ENCODE measurements at regions not wholly inside any gene's neighbourhood (a gene's known extent, or its start where the extent isn't known, plus 50 kb on each side); places are given as distances from the start of the nearest gene placed in this dataset.

DNA sequence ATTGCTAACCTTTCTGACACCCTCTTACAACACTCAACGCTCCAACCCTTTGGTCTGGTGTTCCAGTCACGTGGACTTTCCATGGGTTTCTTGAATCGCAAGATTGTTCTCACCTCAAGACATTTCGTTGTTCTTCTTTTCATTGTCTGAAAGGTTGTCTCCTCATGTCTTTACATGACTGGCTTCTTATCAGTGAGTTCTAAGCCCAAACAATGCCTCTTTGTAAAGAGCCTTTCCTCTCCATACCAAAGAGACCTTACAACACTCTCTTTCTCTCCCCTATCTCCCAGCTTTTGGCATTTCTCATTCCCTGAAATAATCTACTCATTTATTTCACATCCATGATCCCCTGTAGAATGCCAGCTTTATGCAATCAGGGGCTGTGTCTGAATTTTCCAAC, 1144.8 kb downstream of the AACS start:
- Histone ChIP-seq H3K4ac (ENCODE audit: low read depth, low read length) (no peak overlapping the region), H4K20me1 (ENCODE audit: control insufficient read depth, insufficient read depth, insufficient read length) (no peaks in the 10 kb centered on the region), H2AFZ (ENCODE audit: low read length) (no peak overlapping the region), H3T11ph (ENCODE audit: low read length) (no peak overlapping the region), H3K27me3 (ENCODE audit: insufficient read depth, low read length) (no peaks in the 10 kb centered on the region), H3K23me2 (ENCODE audit: insufficient read length, low read depth, low read length, poor library complexity, severe bottlenecking) (no peaks in the 10 kb centered on the region), H3K79me1 (ENCODE audit: insufficient read depth, low read depth, low read length, poor library complexity, severe bottlenecking) (no peaks in the 10 kb centered on the region), H2BK12ac (ENCODE audit: insufficient read length, low read depth, low read length) (no peak overlapping the region), H2BK120ac (ENCODE audit: low read depth, low read length, poor library complexity, severe bottlenecking) (no peak overlapping the region), H4K8ac (replicated peaks; ENCODE audit: insufficient read length, low read depth, low read length) (no peak overlapping the region), H2BK5ac (ENCODE audit: insufficient read length, low read length) (no peak overlapping the region), H3K14ac (ENCODE audit: insufficient read depth, low read length) (no peak overlapping the region), H3K9me3 (ENCODE audit: control insufficient read depth, low read depth, low read length) (no peaks in the 10 kb centered on the region), H3K4me2 (ENCODE audit: insufficient read depth, insufficient read length, low read length) (no peak overlapping the region), H3K9ac (ENCODE audit: extremely low read depth, insufficient read length, low read length) (no peak overlapping the region), H4K91ac (ENCODE audit: insufficient read length, low read depth, low read length) (no peak overlapping the region), H2BK20ac (ENCODE audit: low read depth, low read length, poor library complexity, severe bottlenecking) (no peak overlapping the region), H4K5ac (ENCODE audit: insufficient read length, low read depth, low read length) (no peak overlapping the region), H3K18ac (ENCODE audit: insufficient read length, low read depth, low read length) (no peak overlapping the region), H3K4me1 (ENCODE audit: insufficient read depth, low read length) (peaks cover 9% of the 10 kb centered on the region; the same call in 1 of the 2 replicates), H3K79me2 (ENCODE audit: insufficient read depth, low read length) (no peaks in the 10 kb centered on the region), H2BK15ac (ENCODE audit: low read depth, low read length) (no peak overlapping the region), H3K23ac (ENCODE audit: insufficient read length, low read depth, low read length) (no peak overlapping the region), H3K27ac (ENCODE audit: insufficient read length, low read depth, low read length) (no peak overlapping the region), H2AK5ac (ENCODE audit: insufficient read length, low read length) (no peak overlapping the region), H3K56ac (ENCODE audit: insufficient read length, low read depth, low read length) (no peak overlapping the region)
- no peak overlapping the region for H3K27ac Mint-ChIP-seq
- no peak overlapping the region for H3K4me3 Mint-ChIP-seq
- H3K9me3 Mint-ChIP-seq, result no peaks in the 10 kb centered on the region
- TF ChIP-seq, protein P1, sequence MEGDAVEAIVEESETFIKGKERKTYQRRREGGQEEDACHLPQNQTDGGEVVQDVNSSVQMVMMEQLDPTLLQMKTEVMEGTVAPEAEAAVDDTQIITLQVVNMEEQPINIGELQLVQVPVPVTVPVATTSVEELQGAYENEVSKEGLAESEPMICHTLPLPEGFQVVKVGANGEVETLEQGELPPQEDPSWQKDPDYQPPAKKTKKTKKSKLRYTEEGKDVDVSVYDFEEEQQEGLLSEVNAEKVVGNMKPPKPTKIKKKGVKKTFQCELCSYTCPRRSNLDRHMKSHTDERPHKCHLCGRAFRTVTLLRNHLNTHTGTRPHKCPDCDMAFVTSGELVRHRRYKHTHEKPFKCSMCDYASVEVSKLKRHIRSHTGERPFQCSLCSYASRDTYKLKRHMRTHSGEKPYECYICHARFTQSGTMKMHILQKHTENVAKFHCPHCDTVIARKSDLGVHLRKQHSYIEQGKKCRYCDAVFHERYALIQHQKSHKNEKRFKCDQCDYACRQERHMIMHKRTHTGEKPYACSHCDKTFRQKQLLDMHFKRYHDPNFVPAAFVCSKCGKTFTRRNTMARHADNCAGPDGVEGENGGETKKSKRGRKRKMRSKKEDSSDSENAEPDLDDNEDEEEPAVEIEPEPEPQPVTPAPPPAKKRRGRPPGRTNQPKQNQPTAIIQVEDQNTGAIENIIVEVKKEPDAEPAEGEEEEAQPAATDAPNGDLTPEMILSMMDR (conservative IDR thresholded peaks at IDR 0.05), result no peak
- DNase-seq, result no peak
- no CpG with 5 or more reads among the region's 4 CpGs for WGBS (ENCODE audit: extremely low coverage, insufficient read length, low lambda C conversion rate)
- H3K4me1 Mint-ChIP-seq, result peaks cover 22 to 27% of the 10 kb centered on the region in 2 experiments
- H3K27me3 Mint-ChIP-seq (ENCODE audit: low read depth), result no peaks in the 10 kb centered on the region
- H3K36me3 Mint-ChIP-seq (ENCODE audit: insufficient read depth in 1 of 3, low read depth in 3 of 3), result no peaks in the 10 kb centered on the region

Measured in H9 (cell line).